ENCODE measurements at regions not wholly inside any gene's neighbourhood (a gene's known extent, or its start where the extent isn't known, plus 50 kb on each side); places are given as distances from the start of the nearest gene placed in this dataset.
"Not testable (repeated sequence)": the region's sequence is repeated elsewhere in the genome, so short reads cannot be mapped to it uniquely, and the experiment has no call there.

GRCh38 chr10:43994539-43994938 is 345.9 kb upstream of the ZNF32 start:
- H3K9ac ChIP-seq (ENCODE audit: low read depth in 2 of 2, low read length in 2 of 2), result no peak overlapping the region
- no peaks in the 10 kb centered on the region for H3K4me1 ChIP-seq
- no peak for TF ChIP-seq CTCF (IDR thresholded peaks at IDR 0.05)
- no peak overlapping the region for H3K4me3 ChIP-seq
- no peaks in the 10 kb centered on the region for H3K27me3 ChIP-seq
- no peak overlapping the region for H3K27ac ChIP-seq
- intact Hi-C loops (cut with DNase I), result no loop called here
- no peaks in the 10 kb centered on the region for H3K36me3 ChIP-seq
- DNase-seq, result no peak
- H3K9me3 ChIP-seq, result no peaks in the 10 kb centered on the region

- DNase-seq; intact Hi-C loops (cut with DNase I); H3K27ac ChIP-seq; H3K4me1 ChIP-seq; H3K36me3 ChIP-seq; H3K9ac ChIP-seq (ENCODE audit: low read depth in 2 of 2, low read length in 2 of 2); H3K27me3 ChIP-seq; H3K9me3 ChIP-seq; H3K4me3 ChIP-seq: not testable (repeated sequence)
Measured at GRCh38 chr10:43992816-43993215, 344.1 kb upstream of the ZNF32 start.

GRCh38 chr10:43986374-43986773 is 337.7 kb upstream of the ZNF32 start:
- no peak for TF ChIP-seq CTCF (IDR thresholded peaks at IDR 0.05)
- Histone ChIP-seq H3K27ac (no peak overlapping the region), H3K27me3 (no peaks in the 10 kb centered on the region), H3K36me3 (no peaks in the 10 kb centered on the region), H3K4me1 (no peaks in the 10 kb centered on the region), H3K9me3 (no peaks in the 10 kb centered on the region), H3K4me3 (no peak overlapping the region), H3K9ac (ENCODE audit: low read depth in 2 of 2, low read length in 2 of 2) (no peak overlapping the region)
- DNase-seq, result no peak
- intact Hi-C loops (cut with DNase I), result no loop called here

- DNase-seq, result no peak
- no peaks in the 10 kb centered on the region for H3K4me1 ChIP-seq
- no peaks in the 10 kb centered on the region for H3K36me3 ChIP-seq
- no peaks in the 10 kb centered on the region for H3K9me3 ChIP-seq
- H3K4me3 ChIP-seq, result no peak overlapping the region
- no peaks in the 10 kb centered on the region for H3K27me3 ChIP-seq
- intact Hi-C loops (cut with DNase I), result no loop called here
- H3K9ac ChIP-seq (ENCODE audit: low read depth in 2 of 2, low read length in 2 of 2), result no peak overlapping the region
- no peak for TF ChIP-seq CTCF (IDR thresholded peaks at IDR 0.05)
- no peak overlapping the region for H3K27ac ChIP-seq
Measured at GRCh38 chr10:43985941-43986340, 337.3 kb upstream of the ZNF32 start.

- Histone ChIP-seq H3K9ac (ENCODE audit: low read depth in 2 of 2, low read length in 2 of 2) (no peak overlapping the region), H3K36me3 (no peaks in the 10 kb centered on the region), H3K27ac (no peak overlapping the region), H3K27me3 (no peaks in the 10 kb centered on the region), H3K9me3 (no peaks in the 10 kb centered on the region), H3K4me1 (no peaks in the 10 kb centered on the region), H3K4me3 (no peak overlapping the region)
- no peak for TF ChIP-seq CTCF (IDR thresholded peaks at IDR 0.05)
- intact Hi-C loops (cut with DNase I), result no loop called here
- no peak for DNase-seq
Measured at GRCh38 chr10:43983856-43984271, 335.2 kb upstream of the ZNF32 start.

- no peak overlapping the region for H3K27ac ChIP-seq
- no peaks in the 10 kb centered on the region for H3K9me3 ChIP-seq
- no peaks in the 10 kb centered on the region for H3K4me1 ChIP-seq
- no peak overlapping the region for H3K4me3 ChIP-seq
- intact Hi-C loops (cut with DNase I), result no loop called here
- no peaks in the 10 kb centered on the region for H3K27me3 ChIP-seq
- DNase-seq, result no peak
- H3K36me3 ChIP-seq, result no peaks in the 10 kb centered on the region
- H3K9ac ChIP-seq (ENCODE audit: low read depth in 2 of 2, low read length in 2 of 2), result no peak overlapping the region
- TF ChIP-seq CTCF (IDR thresholded peaks at IDR 0.05), result no peak
Measured at GRCh38 chr10:43983405-43983804, 334.7 kb upstream of the ZNF32 start.
